GM12875 (cell line): ENCODE measurements at regions not wholly inside any gene's neighbourhood (a gene's known extent, or its start where the extent isn't known, plus 50 kb on each side); places are given as distances from the start of the nearest gene placed in this dataset.
"Not testable (repeated sequence)": the region's sequence is repeated elsewhere in the genome, so short reads cannot be mapped to it uniquely, and the experiment has no call there.

Experiments used
- H3K4me3 ChIP-seq: one replicate; pipeline ENCODE4 v1.5.1; 2011; ENCODE audit warnings: low read depth, low read length, control low read depth
- CTCF ChIP-seq: IDR thresholded peaks from 2 replicates; pipeline ENCODE4 v1.5.1; 2011; ENCODE audit warnings: low read depth, mild to moderate bottlenecking, control low read depth, inconsistent platforms, low read length, moderate library complexity, borderline replicate concordance; ENCODE audit not compliant: insufficient read depth

GRCh38 chr4:179165862-179166261, 1723.6 kb upstream of the AGA start:
- no peak overlapping the region for H3K4me3 ChIP-seq
- no peak for TF ChIP-seq CTCF

- H3K4me3 ChIP-seq: not testable (repeated sequence)
Measured at GRCh38 chr4:179170308-179170707, 1728.1 kb upstream of the AGA start.

- TF ChIP-seq CTCF: no peak
- H3K4me3 ChIP-seq: no peak overlapping the region
Measured at GRCh38 chr4:179182741-179183140, 1740.5 kb upstream of the AGA start.

GRCh38 chr4:179195887-179196286, 1753.7 kb upstream of the AGA start:
- no peak overlapping the region for H3K4me3 ChIP-seq
- no peak for TF ChIP-seq CTCF

- TF ChIP-seq CTCF: no peak
- H3K4me3 ChIP-seq: no peak overlapping the region
Measured at GRCh38 chr4:179196511-179196910, 1754.3 kb upstream of the AGA start.

DNA sequence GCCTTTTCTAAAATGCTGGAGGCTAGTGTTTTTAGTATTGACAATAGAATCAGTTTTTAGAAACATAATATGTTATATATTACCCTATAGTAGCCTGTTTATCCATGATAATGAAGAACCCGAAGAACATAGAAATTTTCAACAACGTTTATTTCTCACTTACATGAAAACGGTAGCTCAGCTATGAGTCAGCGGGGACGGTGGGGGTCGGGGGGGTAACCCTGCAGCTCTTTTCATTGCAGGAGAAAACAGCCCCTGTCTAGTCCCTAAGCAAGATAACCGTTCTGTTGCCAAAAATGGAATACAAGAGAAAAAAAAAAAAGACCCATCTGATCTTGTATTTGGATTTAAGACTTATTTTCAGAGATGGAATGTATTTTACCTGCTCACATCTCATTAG, 1758.4 kb upstream of the AGA start:
- no peak overlapping the region for H3K4me3 ChIP-seq
- TF ChIP-seq CTCF: no peak

DNA sequence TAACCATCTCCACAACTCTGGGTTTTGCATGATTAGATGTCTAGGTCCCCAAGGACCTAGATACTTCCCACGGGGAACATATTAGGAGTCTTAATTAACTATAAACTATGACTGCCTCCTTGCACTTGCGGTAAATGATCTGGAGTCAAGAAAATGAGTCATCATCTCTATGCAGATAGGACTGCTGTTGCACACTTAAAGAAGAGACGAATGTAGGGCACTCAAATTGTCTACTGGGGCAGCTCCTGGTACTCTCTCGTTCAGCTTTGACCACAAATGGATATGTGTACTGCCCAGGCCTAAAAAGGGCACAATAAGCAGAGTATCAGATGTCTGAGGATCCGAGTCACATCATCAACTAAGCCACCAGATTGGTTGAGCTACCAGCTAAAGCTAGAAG, 1783.4 kb upstream of the AGA start:
- TF ChIP-seq CTCF: no peak
- H3K4me3 ChIP-seq: no peak overlapping the region

DNA sequence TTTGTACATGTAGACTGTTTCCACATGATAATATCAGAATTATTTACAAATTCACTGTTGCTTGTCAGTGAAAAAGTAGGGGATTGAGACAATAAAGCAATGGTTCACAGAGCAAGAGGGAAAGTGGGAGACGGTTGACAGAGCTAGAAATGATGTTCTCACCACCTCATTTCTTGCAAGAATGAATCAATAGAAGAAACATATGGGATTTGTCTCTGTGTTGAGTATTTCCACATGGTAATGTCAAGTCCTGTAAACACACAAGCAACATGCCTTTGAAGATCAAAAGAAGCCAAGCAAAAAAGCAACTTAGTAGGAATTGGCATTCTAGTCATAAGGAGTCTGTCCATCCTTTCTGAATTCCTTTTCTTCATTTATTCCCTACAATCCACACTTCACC, 1806.6 kb upstream of the AGA start:
- H3K4me3 ChIP-seq: no peak overlapping the region
- TF ChIP-seq CTCF: no peak
